Inflammatory macrophage (primary cell): ENCODE measurements at regions not wholly inside any gene's neighbourhood (a gene's known extent, or its start where the extent isn't known, plus 50 kb on each side); places are given as distances from the start of the nearest gene placed in this dataset.

Experiments
- DNase-seq, 2 donors: peaks; one replicate each; pipeline ENCODE4 v3.0.0-alpha.2; 2020 to 2022

- peak in 1 of 2 donors; percentile 50 for DNase-seq
Measured at GRCh38 chr3:187823746-187824145, 78.5 kb upstream of the BCL6 start.

- no peak for DNase-seq
Measured at GRCh38 chr3:187827723-187828122, 82.5 kb upstream of the BCL6 start.

- no peak for DNase-seq
Measured at GRCh38 chr3:187828579-187829452, 83.5 kb upstream of the BCL6 start.

GRCh38 chr3:187830181-187830580 lies 84.9 kb upstream of the BCL6 start:
- DNase-seq, result no peak

GRCh38 chr3:187831125-187832051 lies 86.1 kb upstream of the BCL6 start:
- no peak for DNase-seq

GRCh38 chr3:187832202-187832601 lies 86.9 kb upstream of the BCL6 start:
- DNase-seq, result no peak

GRCh38 chr3:187833375-187833774 lies 88.1 kb upstream of the BCL6 start:
- DNase-seq, result no peak

GRCh38 chr3:187833799-187834578 lies 88.7 kb upstream of the BCL6 start:
- DNase-seq, result no peak

GRCh38 chr3:187836823-187837770 lies 91.8 kb upstream of the BCL6 start:
- DNase-seq, result no peak

GRCh38 chr3:187838016-187838540 lies 92.8 kb upstream of the BCL6 start:
- DNase-seq, result no peak

- no peak for DNase-seq
Measured at GRCh38 chr3:187839422-187839821, 94.2 kb upstream of the BCL6 start.

GRCh38 chr3:187840856-187841255 lies 95.6 kb upstream of the BCL6 start:
- DNase-seq, result no peak

- DNase-seq, result no peak
Measured at GRCh38 chr3:187841560-187841959, 96.3 kb upstream of the BCL6 start.

- DNase-seq, result no peak
Measured at GRCh38 chr3:187843654-187844053, 98.4 kb upstream of the BCL6 start.

GRCh38 chr3:187844708-187845107 lies 99.4 kb upstream of the BCL6 start:
- DNase-seq, result no peak

- DNase-seq, result no peak
Measured at GRCh38 chr3:187845826-187846225, 100.6 kb upstream of the BCL6 start.

- no peak for DNase-seq
Measured at GRCh38 chr3:187848401-187848800, 103.1 kb upstream of the BCL6 start.

- DNase-seq, result peak in 1 of 2 donors; percentile 30
Measured at GRCh38 chr3:187849016-187849654, 103.9 kb upstream of the BCL6 start.

GRCh38 chr3:187850258-187850921 lies 105.1 kb upstream of the BCL6 start:
- peak; percentile 64 to 93 for DNase-seq
